Transverse colon (tissue), 4 donors: ENCODE measurements at regions not wholly inside any gene's neighbourhood (a gene's known extent, or its start where the extent isn't known, plus 50 kb on each side); places are given as distances from the start of the nearest gene placed in this dataset.

Source experiments
- CTCF ChIP-seq, 5 experiments: fragments of 200-600 bp in 3 of 5; fragments of 450-650 bp in 2 of 5; sonication (generic) in 3 of 5; IDR thresholded peaks; 1 replicate in 2 of 5; 2 replicates in 3 of 5; pipeline ENCODE4 v1.5.1; 2016 to 2017; ENCODE audit warnings: antibody characterized with exemption in 5 of 5, inconsistent platforms in 3 of 5, mild to moderate bottlenecking in 2 of 5, moderate library complexity in 1 of 5
- EP300 ChIP-seq: sonication (generic); formaldehyde crosslinking; IDR thresholded peaks from one replicate; pipeline ENCODE4 v1.6.1; 2017; ENCODE audit warnings: antibody characterized with exemption, low read depth
- POLR2A ChIP-seq: fragments of 450-650 bp; IDR thresholded peaks from one replicate; pipeline ENCODE4 v1.6.1; 2016; ENCODE audit warnings: antibody characterized with exemption, mild to moderate bottlenecking, moderate library complexity
- POLR2AphosphoS5 ChIP-seq, 3 donors: sonication (generic); formaldehyde crosslinking; IDR thresholded peaks; one replicate each; pipeline ENCODE4 v1.6.1; 2016; ENCODE audit warnings: antibody characterized with exemption in 3 of 3

- TF ChIP-seq POLR2AphosphoS5 (IDR thresholded peaks at IDR 0.05) = no peak
- no peak for TF ChIP-seq CTCF (IDR thresholded peaks at IDR 0.05)
- no peak for TF ChIP-seq EP300
- TF ChIP-seq POLR2A = no peak
These were observed 381.4 kb upstream of the ZP4 start for GRCh38 chr1:238272145-238272544.
